A673 (cell line): ENCODE measurements at regions not wholly inside any gene's neighbourhood (a gene's known extent, or its start where the extent isn't known, plus 50 kb on each side); places are given as distances from the start of the nearest gene placed in this dataset.

Source experiments
- EZH2 ChIP-seq: fragments of 200-600 bp; sonication (generic); IDR thresholded peaks from 2 replicates; pipeline ENCODE4 v1.6.1; 2017; ENCODE audit warnings: borderline replicate concordance, low read depth, mild to moderate bottlenecking, mixed read lengths, antibody characterized with exemption, low read length; ENCODE audit not compliant: poor library complexity, severe bottlenecking
- TF ChIP-seq, protein P1 (sequence below): fragments of 300-800, 200-600 bp; sonication (generic); conservative IDR thresholded peaks from 2 replicates; pipeline ENCODE4 v1.5.1; 2017; ENCODE audit warnings: low read depth, mild to moderate bottlenecking, antibody characterized with exemption, low read length, moderate library complexity, mixed read lengths

DNA sequence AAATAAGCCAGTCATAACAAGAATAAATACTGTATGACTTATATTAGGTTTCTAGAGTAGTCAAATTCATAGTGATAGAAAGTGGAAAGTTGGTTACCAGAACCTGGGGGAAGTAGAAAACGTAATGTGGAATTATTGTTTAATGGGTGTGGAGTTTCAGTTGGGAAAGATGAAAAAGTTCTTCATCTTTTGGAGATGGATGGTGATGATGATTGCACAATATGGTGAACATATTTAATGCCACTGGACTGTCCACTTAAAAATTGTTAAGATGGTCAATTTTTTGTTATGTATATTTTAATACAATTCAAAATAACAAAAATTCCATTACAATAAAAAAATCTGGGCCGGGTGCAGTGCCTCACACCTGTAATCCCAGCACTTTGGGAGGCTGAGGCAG, 289.6 kb downstream of the ZIC3 start:
- TF ChIP-seq, protein P1, sequence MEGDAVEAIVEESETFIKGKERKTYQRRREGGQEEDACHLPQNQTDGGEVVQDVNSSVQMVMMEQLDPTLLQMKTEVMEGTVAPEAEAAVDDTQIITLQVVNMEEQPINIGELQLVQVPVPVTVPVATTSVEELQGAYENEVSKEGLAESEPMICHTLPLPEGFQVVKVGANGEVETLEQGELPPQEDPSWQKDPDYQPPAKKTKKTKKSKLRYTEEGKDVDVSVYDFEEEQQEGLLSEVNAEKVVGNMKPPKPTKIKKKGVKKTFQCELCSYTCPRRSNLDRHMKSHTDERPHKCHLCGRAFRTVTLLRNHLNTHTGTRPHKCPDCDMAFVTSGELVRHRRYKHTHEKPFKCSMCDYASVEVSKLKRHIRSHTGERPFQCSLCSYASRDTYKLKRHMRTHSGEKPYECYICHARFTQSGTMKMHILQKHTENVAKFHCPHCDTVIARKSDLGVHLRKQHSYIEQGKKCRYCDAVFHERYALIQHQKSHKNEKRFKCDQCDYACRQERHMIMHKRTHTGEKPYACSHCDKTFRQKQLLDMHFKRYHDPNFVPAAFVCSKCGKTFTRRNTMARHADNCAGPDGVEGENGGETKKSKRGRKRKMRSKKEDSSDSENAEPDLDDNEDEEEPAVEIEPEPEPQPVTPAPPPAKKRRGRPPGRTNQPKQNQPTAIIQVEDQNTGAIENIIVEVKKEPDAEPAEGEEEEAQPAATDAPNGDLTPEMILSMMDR, result no peak
- no peak for TF ChIP-seq EZH2
